Activated naive CD8-positive, alpha-beta T cell treated with anti-CD3 and anti-CD28 coated beads for 36 hours (primary cell): ENCODE measurements at regions not wholly inside any gene's neighbourhood (a gene's known extent, or its start where the extent isn't known, plus 50 kb on each side); places are given as distances from the start of the nearest gene placed in this dataset.

Experiments
- DNase-seq: peaks from one replicate; pipeline ENCODE4 v3.0.0; 2021
- H3K27ac Mint-ChIP-seq: one replicate; pipeline ENCODE4 v1.8.0; 2022; ENCODE audit warnings: mild to moderate bottlenecking, moderate library complexity, mixed read lengths
- H3K27me3 Mint-ChIP-seq: one replicate; pipeline ENCODE4 v1.8.0; 2022; ENCODE audit warnings: mild to moderate bottlenecking, mixed read lengths
- H3K36me3 Mint-ChIP-seq: one replicate; pipeline ENCODE4 v1.8.0; 2021; ENCODE audit warnings: mild to moderate bottlenecking, mixed read lengths
- H3K4me1 Mint-ChIP-seq: one replicate; pipeline ENCODE4 v1.8.0; 2021; ENCODE audit warnings: mixed read lengths
- H3K4me3 Mint-ChIP-seq: one replicate; pipeline ENCODE4 v1.8.0; 2022; ENCODE audit warnings: mild to moderate bottlenecking, moderate library complexity, mixed read lengths
- H3K9me3 Mint-ChIP-seq: one replicate; pipeline ENCODE4 v1.8.0; 2022; ENCODE audit warnings: mixed read lengths

DNA sequence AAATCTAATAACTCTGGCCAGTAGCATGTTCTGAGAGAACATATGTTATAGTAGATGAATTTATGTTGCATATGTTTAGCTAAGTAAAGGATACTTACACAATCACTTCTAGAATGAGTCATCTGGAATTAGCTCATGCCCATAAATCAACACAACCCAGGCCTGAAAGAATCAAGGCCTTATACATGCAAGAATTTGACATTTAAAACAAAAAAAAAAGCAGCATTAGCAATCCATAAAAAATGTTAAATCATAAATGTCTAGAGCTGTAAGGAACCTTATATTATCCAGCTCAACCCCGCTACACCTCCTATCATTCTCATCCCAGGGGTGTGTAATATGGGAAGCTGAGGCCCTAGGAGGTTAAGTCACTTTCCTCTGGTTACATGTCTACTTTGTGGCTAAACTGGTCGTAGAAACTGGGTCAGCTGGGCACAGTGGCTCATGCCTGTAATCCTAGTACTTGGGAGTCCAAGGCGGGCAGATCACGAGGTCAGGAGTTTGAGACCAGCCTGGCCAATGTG, 105.2 kb upstream of the CARMIL1 start:
- Mint-ChIP-seq H3K27me3 (peaks cover 8% of the 10 kb centered on the region), H3K4me3 (no peak overlapping the region), H3K27ac (peak overlapping the region; percentile 44), H3K9me3 (no peaks in the 10 kb centered on the region), H3K4me1 (peaks cover 54% of the 10 kb centered on the region), H3K36me3 (peaks cover 2% of the 10 kb centered on the region)
- DNase-seq = no peak

DNA sequence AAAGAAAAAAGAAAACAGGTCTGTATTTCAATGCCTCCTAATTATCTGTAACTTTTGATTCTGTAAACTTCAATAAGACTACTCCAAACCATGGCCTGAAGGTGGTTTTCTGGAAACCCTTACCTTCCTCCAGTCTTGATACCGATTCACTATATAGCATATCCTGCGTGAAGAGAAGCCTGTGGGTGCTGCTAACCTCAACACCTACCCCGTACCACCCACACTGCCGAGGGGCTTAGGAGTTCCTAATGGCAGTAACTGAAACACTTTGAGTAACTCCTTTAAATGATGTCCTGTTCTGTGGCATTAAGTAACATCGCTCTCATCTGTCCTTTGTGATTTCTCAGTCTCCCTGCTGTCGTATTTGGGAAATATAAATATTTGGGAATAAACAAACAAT, 104.5 kb upstream of the CARMIL1 start:
- no peaks in the 10 kb centered on the region for H3K9me3 Mint-ChIP-seq
- no peak overlapping the region for H3K4me3 Mint-ChIP-seq
- DNase-seq = peak; percentile 23
- peaks cover 8% of the 10 kb centered on the region for H3K27me3 Mint-ChIP-seq
- H3K4me1 Mint-ChIP-seq = peaks cover 57% of the 10 kb centered on the region
- H3K27ac Mint-ChIP-seq = no peak overlapping the region
- peaks cover 2% of the 10 kb centered on the region for H3K36me3 Mint-ChIP-seq

- H3K4me1 Mint-ChIP-seq = peaks cover 52% of the 10 kb centered on the region
- peaks cover 2% of the 10 kb centered on the region for H3K36me3 Mint-ChIP-seq
Observed at GRCh38 chr6:25175196-25175595, 104.0 kb upstream of the CARMIL1 start.

DNA sequence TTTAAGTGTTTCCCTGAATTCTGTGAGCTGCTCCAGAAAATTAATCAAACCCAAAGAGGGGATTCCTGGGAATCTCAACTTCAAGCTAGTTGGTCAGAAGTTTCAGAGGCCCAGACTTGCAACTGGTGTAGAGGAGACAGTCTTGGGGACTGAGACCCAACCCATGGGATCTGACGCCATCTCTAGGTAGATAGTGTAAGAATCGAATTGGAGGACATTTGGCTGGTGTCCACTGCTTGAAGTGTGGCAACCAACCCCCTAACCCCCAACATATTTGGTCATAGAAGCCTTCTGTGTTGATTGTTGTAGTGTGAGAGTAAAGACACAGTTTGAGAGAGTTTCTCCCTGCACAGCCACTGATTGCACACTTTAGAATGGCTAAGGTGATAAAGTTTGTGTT, 103.5 kb upstream of the CARMIL1 start:
- no peak overlapping the region for H3K4me3 Mint-ChIP-seq
- peaks cover 2% of the 10 kb centered on the region for H3K36me3 Mint-ChIP-seq
- no peaks in the 10 kb centered on the region for H3K9me3 Mint-ChIP-seq
- DNase-seq = no peak
- H3K27ac Mint-ChIP-seq = no peak overlapping the region
- H3K4me1 Mint-ChIP-seq = peaks cover 52% of the 10 kb centered on the region
- H3K27me3 Mint-ChIP-seq = peaks cover 4% of the 10 kb centered on the region

More at GRCh38 chr6:25175196-25175595, 104.0 kb upstream of the CARMIL1 start:
- DNase-seq = no peak
- H3K27me3 Mint-ChIP-seq = peaks cover 4% of the 10 kb centered on the region
- H3K27ac Mint-ChIP-seq = no peak overlapping the region
- H3K9me3 Mint-ChIP-seq = no peaks in the 10 kb centered on the region
- H3K4me3 Mint-ChIP-seq = no peak overlapping the region

DNA sequence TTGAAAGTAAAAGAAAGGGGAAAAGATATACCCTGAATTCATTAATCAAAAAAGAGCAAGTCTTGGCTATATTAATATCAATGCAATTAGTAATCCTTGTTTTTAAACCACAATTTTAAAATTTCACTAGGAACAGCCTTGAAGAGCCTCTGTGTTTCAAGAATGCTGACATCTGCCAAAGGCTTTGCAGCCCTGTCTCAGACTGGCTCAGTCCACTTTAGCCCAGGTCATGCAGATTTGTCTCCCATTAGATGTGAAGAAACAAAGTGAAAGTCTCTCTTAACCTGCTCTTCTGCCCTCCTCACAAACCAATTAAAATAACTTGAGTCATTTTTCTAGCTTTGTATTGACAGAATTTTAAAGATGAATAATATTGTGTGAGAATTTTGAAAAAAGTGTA, 102.7 kb upstream of the CARMIL1 start:
- H3K4me1 Mint-ChIP-seq = peaks cover 46% of the 10 kb centered on the region
- H3K27ac Mint-ChIP-seq = no peak overlapping the region
- DNase-seq = no peak
- H3K4me3 Mint-ChIP-seq = no peak overlapping the region
- H3K36me3 Mint-ChIP-seq = peaks cover 2% of the 10 kb centered on the region
- H3K9me3 Mint-ChIP-seq = no peaks in the 10 kb centered on the region
- H3K27me3 Mint-ChIP-seq = peaks cover 4% of the 10 kb centered on the region

- H3K27me3 Mint-ChIP-seq = peaks cover 4% of the 10 kb centered on the region
- H3K36me3 Mint-ChIP-seq = peaks cover 2% of the 10 kb centered on the region
- H3K9me3 Mint-ChIP-seq = no peaks in the 10 kb centered on the region
- H3K4me3 Mint-ChIP-seq = no peak overlapping the region
- DNase-seq = no peak
- H3K4me1 Mint-ChIP-seq = peaks cover 52% of the 10 kb centered on the region
- no peak overlapping the region for H3K27ac Mint-ChIP-seq
Observed at GRCh38 chr6:25177500-25178028, 101.6 kb upstream of the CARMIL1 start.

- no peaks in the 10 kb centered on the region for H3K9me3 Mint-ChIP-seq
- H3K36me3 Mint-ChIP-seq = peaks cover 2% of the 10 kb centered on the region
- peaks cover 3% of the 10 kb centered on the region for H3K27me3 Mint-ChIP-seq
- DNase-seq = no peak
- peak overlapping the region; percentile 73 for H3K27ac Mint-ChIP-seq
- H3K4me1 Mint-ChIP-seq = peaks cover 47% of the 10 kb centered on the region
- no peak overlapping the region for H3K4me3 Mint-ChIP-seq
Observed at GRCh38 chr6:25178336-25179035, 100.7 kb upstream of the CARMIL1 start.

DNA sequence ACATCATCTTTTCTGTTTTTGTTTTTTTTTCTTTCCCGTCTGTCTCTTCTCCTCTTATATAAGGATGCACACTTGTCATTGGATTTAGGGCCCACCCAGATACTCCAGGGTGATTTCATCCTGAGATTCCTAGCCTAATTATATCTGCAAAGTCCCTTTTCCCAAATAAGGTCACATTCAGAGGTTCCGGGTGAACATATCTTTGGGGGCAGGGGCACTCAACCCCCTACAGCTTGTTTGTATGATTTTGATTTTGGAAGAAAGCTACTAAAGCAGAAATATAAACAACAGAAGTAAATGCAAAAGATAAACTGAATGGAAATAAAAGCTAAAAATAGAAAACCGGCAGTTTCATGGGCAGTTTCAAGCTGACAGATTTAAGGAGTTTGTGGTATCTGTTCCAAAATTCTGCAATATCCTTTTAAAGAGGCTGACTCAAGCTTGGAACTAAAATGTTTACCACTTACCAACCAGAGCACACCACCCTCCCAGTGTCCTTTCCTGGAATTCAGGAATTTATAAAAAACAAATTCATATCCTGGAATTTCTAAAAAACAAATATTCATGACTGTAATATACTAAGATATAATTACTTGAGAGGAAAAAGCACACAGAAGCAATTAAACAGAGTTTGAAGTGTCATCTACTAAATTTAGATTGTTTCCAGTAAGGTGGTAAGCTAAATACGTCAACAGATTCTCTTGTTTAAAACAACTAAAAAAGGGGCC, 100.0 kb upstream of the CARMIL1 start:
- Mint-ChIP-seq H3K4me1 (peaks cover 40% of the 10 kb centered on the region), H3K4me3 (no peak overlapping the region), H3K27ac (peak overlapping the region; percentile 73)

DNA sequence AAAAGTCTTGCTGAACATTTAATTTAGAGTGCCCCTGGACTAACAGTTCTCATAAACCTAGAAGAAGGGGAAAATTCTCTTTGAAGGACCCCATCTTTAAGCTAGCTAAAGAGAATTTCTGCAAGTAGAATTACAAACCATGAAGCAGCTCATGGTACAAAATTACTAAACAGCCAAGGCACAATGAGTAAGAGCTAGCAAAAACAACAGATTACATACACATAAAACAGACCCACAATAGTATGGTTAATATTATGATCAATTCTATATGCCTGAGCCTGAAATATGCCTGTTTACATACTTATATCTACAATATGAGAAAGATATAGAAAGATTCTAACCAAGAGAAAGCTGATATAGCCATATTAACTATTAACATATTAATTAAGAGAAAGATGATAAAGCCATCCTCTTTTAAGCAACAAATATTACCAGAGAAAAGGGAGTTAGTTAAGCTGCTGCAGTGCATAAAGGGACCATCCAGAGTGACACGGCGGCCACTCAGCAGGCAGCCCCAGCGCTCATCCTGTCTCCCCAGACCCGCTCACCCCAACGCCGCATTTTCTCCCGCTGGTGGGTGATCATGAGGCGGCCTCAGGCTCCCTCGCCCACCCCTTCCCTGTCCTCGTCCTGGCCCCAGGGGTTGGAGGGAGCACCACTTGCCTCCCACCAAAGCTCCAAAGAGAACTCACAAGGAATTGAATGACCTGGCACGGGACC, 98.4 kb upstream of the CARMIL1 start:
- no peak overlapping the region for H3K27ac Mint-ChIP-seq

More for the DNA sequence above, 100.0 kb upstream of the CARMIL1 start:
- Mint-ChIP-seq H3K36me3 (peaks cover 2% of the 10 kb centered on the region), H3K9me3 (no peaks in the 10 kb centered on the region), H3K27me3 (peaks cover 3% of the 10 kb centered on the region)
- DNase-seq = no peak

DNA sequence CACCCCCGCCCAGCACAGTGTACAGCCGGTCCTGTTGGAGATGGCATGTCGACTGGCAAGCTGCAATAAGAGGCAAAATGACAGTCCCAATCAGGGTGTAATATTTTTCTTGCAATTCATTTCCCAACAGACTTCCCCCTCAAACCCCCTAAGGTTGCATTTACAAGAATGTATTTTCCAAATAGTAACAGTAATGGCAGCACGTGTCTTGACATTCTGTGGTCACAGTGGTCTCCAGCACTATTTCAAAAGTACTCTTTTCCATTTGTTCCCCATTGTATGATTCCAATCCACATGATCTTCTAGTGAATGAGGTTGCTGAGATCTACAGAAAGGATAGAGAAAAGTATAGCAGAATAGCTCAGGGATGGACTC, 97.8 kb upstream of the CARMIL1 start:
- H3K27ac Mint-ChIP-seq = no peak overlapping the region
- no peaks in the 10 kb centered on the region for H3K9me3 Mint-ChIP-seq
- H3K4me1 Mint-ChIP-seq = peaks cover 31% of the 10 kb centered on the region
- peaks cover 2% of the 10 kb centered on the region for H3K36me3 Mint-ChIP-seq
- H3K4me3 Mint-ChIP-seq = no peak overlapping the region
- DNase-seq = no peak
- H3K27me3 Mint-ChIP-seq = peaks cover 9% of the 10 kb centered on the region

More for the DNA sequence above, 98.4 kb upstream of the CARMIL1 start:
- Mint-ChIP-seq H3K36me3 (peaks cover 2% of the 10 kb centered on the region), H3K4me1 (peaks cover 34% of the 10 kb centered on the region), H3K4me3 (no peak overlapping the region), H3K27me3 (peaks cover 8% of the 10 kb centered on the region), H3K9me3 (no peaks in the 10 kb centered on the region)
- no peak for DNase-seq

- H3K4me1 Mint-ChIP-seq = peaks cover 29% of the 10 kb centered on the region
- no peaks in the 10 kb centered on the region for H3K9me3 Mint-ChIP-seq
- no peak for DNase-seq
- H3K27me3 Mint-ChIP-seq = peaks cover 13% of the 10 kb centered on the region
- H3K36me3 Mint-ChIP-seq = peaks cover 2% of the 10 kb centered on the region
- no peak overlapping the region for H3K27ac Mint-ChIP-seq
- H3K4me3 Mint-ChIP-seq = no peak overlapping the region
Observed at GRCh38 chr6:25181923-25182322, 97.3 kb upstream of the CARMIL1 start.

- Mint-ChIP-seq H3K9me3 (no peaks in the 10 kb centered on the region), H3K27ac (no peak overlapping the region), H3K27me3 (peaks cover 37% of the 10 kb centered on the region), H3K4me1 (peaks cover 4% of the 10 kb centered on the region), H3K36me3 (no peaks in the 10 kb centered on the region), H3K4me3 (no peak overlapping the region)
- no peak for DNase-seq
Observed at GRCh38 chr6:25186919-25187318, 92.3 kb upstream of the CARMIL1 start.

DNA sequence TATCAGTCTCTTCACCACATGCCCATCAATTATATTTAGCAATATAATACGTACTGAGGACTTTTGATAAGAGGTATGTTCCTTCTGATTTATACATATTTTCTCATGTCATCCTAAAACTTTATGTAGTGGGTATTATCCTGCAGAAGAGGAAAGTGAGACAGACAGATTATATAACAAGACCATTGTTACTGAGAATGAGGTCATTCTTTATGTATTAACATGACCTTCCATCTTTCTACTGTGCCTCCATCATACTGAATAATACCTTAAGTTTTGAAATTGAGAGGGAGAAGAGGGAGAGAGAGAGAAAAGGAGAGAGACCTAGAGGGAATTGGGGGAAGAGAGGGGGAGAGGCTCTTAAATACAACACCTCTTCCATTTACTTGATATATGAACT, 90.9 kb upstream of the CARMIL1 start:
- H3K27me3 Mint-ChIP-seq = peaks cover 39% of the 10 kb centered on the region

DNA sequence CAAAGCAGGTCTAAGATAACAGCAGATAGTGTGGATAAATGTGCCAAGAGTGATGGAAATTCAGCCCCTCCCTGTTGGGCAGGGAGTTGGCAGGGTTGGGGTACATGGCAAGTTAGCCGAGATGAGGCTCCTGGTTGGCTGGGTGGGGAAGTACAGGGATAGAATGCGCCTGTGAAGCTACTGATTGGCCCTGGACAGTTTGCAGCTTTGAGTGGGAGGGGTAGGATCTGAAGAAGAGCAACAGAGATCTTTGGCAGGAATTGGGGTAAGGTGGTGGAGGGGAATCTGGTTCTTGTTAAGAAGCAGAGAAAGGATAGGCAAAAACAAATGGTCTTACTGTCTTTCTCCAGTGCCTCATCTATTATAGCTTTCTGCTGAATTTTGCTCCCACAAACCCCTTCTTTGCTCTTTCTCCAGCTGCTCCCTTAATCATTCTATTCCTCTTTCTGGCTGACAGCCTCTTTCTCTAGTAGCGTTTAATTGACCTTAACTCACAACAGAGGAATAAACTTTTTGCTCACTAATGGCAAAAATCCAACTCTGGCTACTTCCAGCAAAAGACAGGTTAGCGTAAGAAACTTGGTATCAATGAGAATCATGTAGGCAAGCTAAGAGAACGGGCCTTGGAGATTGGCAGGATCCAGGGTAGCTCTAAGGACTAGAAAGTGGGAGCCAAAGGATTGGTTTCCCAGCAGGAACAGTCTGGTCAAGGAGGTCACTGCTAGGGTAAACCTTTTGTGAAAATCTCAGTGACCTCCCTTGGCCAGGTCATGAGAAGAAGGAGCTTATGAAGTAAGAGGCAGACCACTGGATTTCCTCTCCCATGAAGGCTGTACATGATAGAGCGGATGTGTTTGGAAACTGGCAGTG, 86.3 kb upstream of the CARMIL1 start:
- Mint-ChIP-seq H3K4me3 (no peak overlapping the region), H3K9me3 (no peaks in the 10 kb centered on the region), H3K4me1 (no peaks in the 10 kb centered on the region), H3K27ac (no peak overlapping the region), H3K27me3 (peaks cover 29% of the 10 kb centered on the region), H3K36me3 (no peaks in the 10 kb centered on the region)
- no peak for DNase-seq

More for the DNA sequence above, 90.9 kb upstream of the CARMIL1 start:
- H3K4me3 Mint-ChIP-seq = no peak overlapping the region
- no peak for DNase-seq
- H3K9me3 Mint-ChIP-seq = no peaks in the 10 kb centered on the region
- H3K27ac Mint-ChIP-seq = no peak overlapping the region
- H3K36me3 Mint-ChIP-seq = no peaks in the 10 kb centered on the region
- peaks cover 2% of the 10 kb centered on the region for H3K4me1 Mint-ChIP-seq
